ENCODE measurements at regions not wholly inside any gene's neighbourhood (a gene's known extent, or its start where the extent isn't known, plus 50 kb on each side); places are given as distances from the start of the nearest gene placed in this dataset.

DNA sequence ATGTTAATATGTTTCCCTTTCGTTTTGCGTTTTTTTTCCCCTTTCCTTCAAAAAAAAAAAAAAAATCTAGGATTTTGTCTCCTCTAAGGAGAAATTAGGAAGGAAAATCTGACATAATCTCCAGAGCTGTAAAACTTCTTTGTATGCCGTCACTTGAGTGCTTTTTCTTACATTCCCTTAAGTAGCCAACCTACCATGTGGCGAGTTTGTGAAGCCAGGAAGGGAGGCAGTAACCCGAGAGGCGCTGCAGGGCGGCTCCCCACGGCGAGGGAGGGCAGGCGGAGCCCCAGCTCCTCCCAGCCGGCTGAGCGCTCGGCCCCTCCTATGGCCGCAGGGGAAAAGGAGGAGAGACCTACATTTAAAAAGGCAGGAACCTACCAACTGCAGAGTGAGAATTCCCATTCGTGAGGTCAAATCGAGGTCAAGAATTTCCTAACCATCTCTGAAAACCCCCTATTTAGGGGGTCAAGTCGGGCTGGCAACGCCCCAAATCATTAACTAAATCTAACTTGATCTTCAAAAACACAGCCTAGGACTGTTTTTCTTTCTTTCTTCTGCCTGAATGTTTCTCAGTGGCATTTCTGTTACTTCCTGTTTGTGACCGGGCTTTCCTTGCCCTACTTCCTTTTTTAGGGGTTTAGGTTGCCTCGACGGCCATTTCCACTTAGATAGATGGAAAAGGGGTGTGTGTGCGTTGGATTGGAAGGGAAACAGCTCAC lies 345.1 kb upstream of the KLF3 start:
- peak; percentile 98 for DNase-seq (ENCODE audit: low read depth)
- TF ChIP-seq, protein P1, sequence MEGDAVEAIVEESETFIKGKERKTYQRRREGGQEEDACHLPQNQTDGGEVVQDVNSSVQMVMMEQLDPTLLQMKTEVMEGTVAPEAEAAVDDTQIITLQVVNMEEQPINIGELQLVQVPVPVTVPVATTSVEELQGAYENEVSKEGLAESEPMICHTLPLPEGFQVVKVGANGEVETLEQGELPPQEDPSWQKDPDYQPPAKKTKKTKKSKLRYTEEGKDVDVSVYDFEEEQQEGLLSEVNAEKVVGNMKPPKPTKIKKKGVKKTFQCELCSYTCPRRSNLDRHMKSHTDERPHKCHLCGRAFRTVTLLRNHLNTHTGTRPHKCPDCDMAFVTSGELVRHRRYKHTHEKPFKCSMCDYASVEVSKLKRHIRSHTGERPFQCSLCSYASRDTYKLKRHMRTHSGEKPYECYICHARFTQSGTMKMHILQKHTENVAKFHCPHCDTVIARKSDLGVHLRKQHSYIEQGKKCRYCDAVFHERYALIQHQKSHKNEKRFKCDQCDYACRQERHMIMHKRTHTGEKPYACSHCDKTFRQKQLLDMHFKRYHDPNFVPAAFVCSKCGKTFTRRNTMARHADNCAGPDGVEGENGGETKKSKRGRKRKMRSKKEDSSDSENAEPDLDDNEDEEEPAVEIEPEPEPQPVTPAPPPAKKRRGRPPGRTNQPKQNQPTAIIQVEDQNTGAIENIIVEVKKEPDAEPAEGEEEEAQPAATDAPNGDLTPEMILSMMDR (IDR thresholded peaks at IDR 0.05; ENCODE audit: insufficient read depth, low read length), result no peak
- peak overlapping the region; percentile 38 for H3K4me3 ChIP-seq (ENCODE audit: low read depth, low read length)

- TF ChIP-seq, protein P1 (IDR thresholded peaks at IDR 0.05; ENCODE audit: insufficient read depth, low read length), result peak; percentile 100
- no peak overlapping the region for H3K4me3 ChIP-seq (ENCODE audit: low read depth, low read length)
- DNase-seq (ENCODE audit: low read depth), result peak; percentile 97
Measured at GRCh38 chr4:38319456-38320342, 344.3 kb upstream of the KLF3 start.

GRCh38 chr4:38320343-38320695 lies 343.7 kb upstream of the KLF3 start:
- no peak overlapping the region for H3K4me3 ChIP-seq (ENCODE audit: low read depth, low read length)
- no peak for DNase-seq (ENCODE audit: low read depth)
- TF ChIP-seq, protein P1 (IDR thresholded peaks at IDR 0.05; ENCODE audit: insufficient read depth, low read length), result no peak

GRCh38 chr4:38320833-38321232 lies 343.2 kb upstream of the KLF3 start:
- H3K4me3 ChIP-seq (ENCODE audit: low read depth, low read length), result no peak overlapping the region
- TF ChIP-seq, protein P1 (IDR thresholded peaks at IDR 0.05; ENCODE audit: insufficient read depth, low read length), result no peak
- DNase-seq (ENCODE audit: low read depth), result no peak

- DNase-seq (ENCODE audit: low read depth), result peak; percentile 90
- H3K4me3 ChIP-seq (ENCODE audit: low read depth, low read length), result no peak overlapping the region
- TF ChIP-seq, protein P1 (IDR thresholded peaks at IDR 0.05; ENCODE audit: insufficient read depth, low read length), result peak; percentile 13
Measured at GRCh38 chr4:38322714-38323113, 341.3 kb upstream of the KLF3 start.

GRCh38 chr4:38323141-38323641 lies 340.8 kb upstream of the KLF3 start:
- TF ChIP-seq, protein P1 (IDR thresholded peaks at IDR 0.05; ENCODE audit: insufficient read depth, low read length), result no peak

More at GRCh38 chr4:38323141-38323641, 340.8 kb upstream of the KLF3 start:
- DNase-seq (ENCODE audit: low read depth), result no peak
- no peak overlapping the region for H3K4me3 ChIP-seq (ENCODE audit: low read depth, low read length)
